ENCODE measurements at regions not wholly inside any gene's neighbourhood (a gene's known extent, or its start where the extent isn't known, plus 50 kb on each side); places are given as distances from the start of the nearest gene placed in this dataset.

GRCh38 chr13:47081246-47081645, 184.4 kb upstream of the HTR2A start:
- TF ChIP-seq GATA2 (IDR thresholded peaks at IDR 0.05; ENCODE audit: low read depth, low read length) (no peak), GATA3 (IDR thresholded peaks at IDR 0.05; ENCODE audit: low read depth, low read length) (no peak)
